ENCODE measurements at regions not wholly inside any gene's neighbourhood (a gene's known extent, or its start where the extent isn't known, plus 50 kb on each side); places are given as distances from the start of the nearest gene placed in this dataset.

- TF ChIP-seq CTCF (conservative IDR thresholded peaks at IDR 0.05; ENCODE audit: low read depth, low read length) (no peak), POLR2A (IDR thresholded peaks at IDR 0.05; ENCODE audit: low read depth, low read length) (no peak)
Measured at GRCh38 chr10:126738001-126738400, 67.5 kb upstream of the C10orf90 start.

Measured in IMR-90 (cell line).